ENCODE measurements at regions not wholly inside any gene's neighbourhood (a gene's known extent, or its start where the extent isn't known, plus 50 kb on each side); places are given as distances from the start of the nearest gene placed in this dataset.

- H3K4me3 ChIP-seq (ENCODE audit: low read depth, low read length), result no peak overlapping the region
- no peak for DNase-seq (ENCODE audit: low read depth)
Observed at GRCh38 chr2:142347751-142348150, 216.9 kb upstream of the LRP1B start.

GRCh38 chr2:142339261-142339660, 208.4 kb upstream of the LRP1B start:
- no peak for DNase-seq (ENCODE audit: low read depth)
- TF ChIP-seq CTCF (IDR thresholded peaks at IDR 0.05; ENCODE audit: control insufficient read depth, extremely low read depth, insufficient read depth), result no peak
- H3K4me3 ChIP-seq (ENCODE audit: low read depth, low read length), result no peak overlapping the region

More at GRCh38 chr2:142347751-142348150, 216.9 kb upstream of the LRP1B start:
- TF ChIP-seq CTCF (IDR thresholded peaks at IDR 0.05; ENCODE audit: control insufficient read depth, extremely low read depth, insufficient read depth), result no peak

- DNase-seq (ENCODE audit: low read depth), result no peak
- no peak for TF ChIP-seq CTCF (IDR thresholded peaks at IDR 0.05; ENCODE audit: control insufficient read depth, extremely low read depth, insufficient read depth)
- no peak overlapping the region for H3K4me3 ChIP-seq (ENCODE audit: low read depth, low read length)
Observed at GRCh38 chr2:142332196-142332595, 201.4 kb upstream of the LRP1B start.

GRCh38 chr2:142330458-142330857, 199.6 kb upstream of the LRP1B start:
- no peak for DNase-seq (ENCODE audit: low read depth)
- H3K4me3 ChIP-seq (ENCODE audit: low read depth, low read length), result no peak overlapping the region
- TF ChIP-seq CTCF (IDR thresholded peaks at IDR 0.05; ENCODE audit: control insufficient read depth, extremely low read depth, insufficient read depth), result no peak

- H3K4me3 ChIP-seq (ENCODE audit: low read depth, low read length), result no peak overlapping the region
- no peak for TF ChIP-seq CTCF (IDR thresholded peaks at IDR 0.05; ENCODE audit: control insufficient read depth, extremely low read depth, insufficient read depth)
- no peak for DNase-seq (ENCODE audit: low read depth)
Observed at GRCh38 chr2:142325870-142326269, 195.1 kb upstream of the LRP1B start.

GRCh38 chr2:142323206-142323605, 192.4 kb upstream of the LRP1B start:
- no peak for TF ChIP-seq CTCF (IDR thresholded peaks at IDR 0.05; ENCODE audit: control insufficient read depth, extremely low read depth, insufficient read depth)
- peak; percentile 1 for DNase-seq (ENCODE audit: low read depth)
- no peak overlapping the region for H3K4me3 ChIP-seq (ENCODE audit: low read depth, low read length)

- DNase-seq (ENCODE audit: low read depth), result no peak
- no peak overlapping the region for H3K4me3 ChIP-seq (ENCODE audit: low read depth, low read length)
- no peak for TF ChIP-seq CTCF (IDR thresholded peaks at IDR 0.05; ENCODE audit: control insufficient read depth, extremely low read depth, insufficient read depth)
Observed at GRCh38 chr2:142321706-142322280, 191.0 kb upstream of the LRP1B start.

Measured in LNCaP clone FGC (cell line).